Neutrophil (primary cell): ENCODE measurements at regions not wholly inside any gene's neighbourhood (a gene's known extent, or its start where the extent isn't known, plus 50 kb on each side); places are given as distances from the start of the nearest gene placed in this dataset.

Experiments used
- H3K27ac ChIP-seq: fragments of 200-600 bp; sonication (generic); 2 replicates; pipeline ENCODE4 v1.5.1; 2016; ENCODE audit warnings: mild to moderate bottlenecking, moderate library complexity
- H3K27me3 ChIP-seq: fragments of 200-600 bp; sonication (generic); 2 replicates; pipeline ENCODE4 v1.6.0; 2016; ENCODE audit warnings: mild to moderate bottlenecking
- H3K36me3 ChIP-seq: fragments of 200-600 bp; sonication (generic); 2 replicates; pipeline ENCODE4 v1.5.1; 2017
- H3K4me1 ChIP-seq, 2 experiments: fragments of 200-600 bp in 1 of 2; sonication (generic) in 1 of 2; 1 replicate in 1 of 2; 2 replicates in 1 of 2; pipeline versions ENCODE4 v1.5.1 to v1.6.1; 2013 to 2016; ENCODE audit warnings: low read depth in 1 of 2, low read length in 1 of 2, mild to moderate bottlenecking in 1 of 2, moderate library complexity in 1 of 2; ENCODE audit not compliant: control insufficient read depth in 1 of 2, insufficient read depth in 1 of 2
- H3K4me3 ChIP-seq, 2 experiments: fragments of 200-600 bp in 1 of 2; sonication (generic) in 1 of 2; 1 replicate in 1 of 2; 2 replicates in 1 of 2; pipeline ENCODE4 v1.5.1; 2013 to 2016; ENCODE audit warnings: low read depth in 1 of 2, low read length in 1 of 2, mild to moderate bottlenecking in 1 of 2, moderate library complexity in 1 of 2
- H3K9me3 ChIP-seq: fragments of 200-600 bp; sonication (generic); 2 replicates; pipeline ENCODE4 v1.5.1; 2016
- TF ChIP-seq, protein P1 (sequence below): fragments of 200-600 bp; sonication (generic); IDR thresholded peaks from 2 replicates; pipeline ENCODE4 v1.5.1; 2016; ENCODE audit warnings: antibody characterized with exemption

DNA sequence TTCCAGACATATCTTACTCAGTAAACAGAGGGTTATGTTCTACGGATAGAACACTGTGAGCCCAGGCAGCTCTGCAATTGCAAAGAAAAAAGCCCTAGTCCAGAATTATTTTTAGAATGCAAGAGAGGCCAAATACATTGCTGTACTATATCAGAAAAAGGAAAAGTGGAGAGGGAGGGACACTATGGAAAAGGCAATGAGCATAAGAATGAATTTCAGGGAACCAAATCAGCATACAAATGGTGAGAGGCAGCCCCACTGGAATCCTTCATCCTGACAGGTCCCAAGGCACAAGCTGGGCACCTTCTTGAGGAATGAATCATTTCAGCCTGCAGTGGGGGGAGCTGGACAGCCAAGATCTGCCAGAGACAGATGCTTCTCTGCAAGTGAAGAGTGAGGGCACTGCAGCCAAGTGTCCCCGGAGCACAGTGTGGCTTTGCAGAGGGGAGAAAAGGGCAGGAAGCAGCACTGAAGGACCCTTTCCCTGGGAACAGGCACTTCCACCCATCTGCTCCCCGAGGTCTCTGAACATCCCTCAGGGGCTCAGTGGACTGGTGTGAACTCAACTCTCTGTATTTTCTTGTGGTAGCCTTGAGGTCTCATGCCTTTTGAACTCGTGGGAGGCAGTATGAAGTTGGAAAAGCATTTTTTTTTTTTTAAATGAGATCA, 115.6 kb downstream of the XCL2 start:
- Histone ChIP-seq H3K4me1 (no peaks in the 10 kb centered on the region), H3K36me3 (no peaks in the 10 kb centered on the region), H3K27me3 (no peaks in the 10 kb centered on the region), H3K4me3 (no peak overlapping the region), H3K9me3 (no peaks in the 10 kb centered on the region), H3K27ac (no peak overlapping the region)
- TF ChIP-seq, protein P1, sequence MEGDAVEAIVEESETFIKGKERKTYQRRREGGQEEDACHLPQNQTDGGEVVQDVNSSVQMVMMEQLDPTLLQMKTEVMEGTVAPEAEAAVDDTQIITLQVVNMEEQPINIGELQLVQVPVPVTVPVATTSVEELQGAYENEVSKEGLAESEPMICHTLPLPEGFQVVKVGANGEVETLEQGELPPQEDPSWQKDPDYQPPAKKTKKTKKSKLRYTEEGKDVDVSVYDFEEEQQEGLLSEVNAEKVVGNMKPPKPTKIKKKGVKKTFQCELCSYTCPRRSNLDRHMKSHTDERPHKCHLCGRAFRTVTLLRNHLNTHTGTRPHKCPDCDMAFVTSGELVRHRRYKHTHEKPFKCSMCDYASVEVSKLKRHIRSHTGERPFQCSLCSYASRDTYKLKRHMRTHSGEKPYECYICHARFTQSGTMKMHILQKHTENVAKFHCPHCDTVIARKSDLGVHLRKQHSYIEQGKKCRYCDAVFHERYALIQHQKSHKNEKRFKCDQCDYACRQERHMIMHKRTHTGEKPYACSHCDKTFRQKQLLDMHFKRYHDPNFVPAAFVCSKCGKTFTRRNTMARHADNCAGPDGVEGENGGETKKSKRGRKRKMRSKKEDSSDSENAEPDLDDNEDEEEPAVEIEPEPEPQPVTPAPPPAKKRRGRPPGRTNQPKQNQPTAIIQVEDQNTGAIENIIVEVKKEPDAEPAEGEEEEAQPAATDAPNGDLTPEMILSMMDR, result no peak

DNA sequence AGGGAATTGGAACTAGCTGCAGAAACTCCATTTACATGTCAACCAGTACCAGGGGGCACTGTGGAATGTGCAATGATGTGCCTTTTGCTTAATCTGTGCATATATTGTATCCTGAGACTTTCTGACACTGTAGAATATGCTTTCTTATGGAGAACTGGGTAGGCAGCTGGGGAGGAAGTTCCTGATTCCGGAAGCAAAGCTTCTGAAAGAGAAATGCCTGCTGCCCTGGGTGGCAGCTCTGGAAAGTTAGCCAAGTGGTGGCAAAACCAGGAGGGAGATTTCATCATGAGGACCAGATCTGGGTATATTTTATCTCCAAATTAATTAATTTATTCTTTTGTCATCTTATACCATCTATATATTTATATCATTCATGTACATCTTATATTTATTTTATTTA, 116.7 kb downstream of the XCL2 start:
- H3K9me3 ChIP-seq, result no peaks in the 10 kb centered on the region
- no peak overlapping the region for H3K4me3 ChIP-seq
- no peaks in the 10 kb centered on the region for H3K4me1 ChIP-seq
- no peaks in the 10 kb centered on the region for H3K27me3 ChIP-seq
- H3K36me3 ChIP-seq, result no peaks in the 10 kb centered on the region
- TF ChIP-seq, protein P1, result no peak
- no peak overlapping the region for H3K27ac ChIP-seq

DNA sequence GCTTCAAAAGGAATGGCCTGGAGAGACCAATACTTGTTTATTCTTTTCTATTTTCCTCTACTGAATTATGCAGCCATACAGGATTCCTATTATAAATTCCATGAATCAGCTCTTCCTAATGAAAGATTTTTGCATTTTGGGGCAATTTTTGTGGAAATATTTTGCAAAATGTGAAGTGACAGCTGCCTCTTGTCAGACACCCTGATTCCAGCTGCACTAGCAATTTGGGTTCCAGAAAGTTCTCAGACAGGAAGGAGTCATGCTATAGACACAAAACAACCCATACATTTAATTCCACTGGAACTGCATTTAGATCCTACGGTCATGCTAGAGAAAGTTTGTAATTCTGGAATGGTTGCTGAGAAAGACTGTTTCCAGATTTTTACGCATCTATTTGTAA, 119.5 kb downstream of the XCL2 start:
- TF ChIP-seq, protein P1, result no peak
- Histone ChIP-seq H3K4me1 (no peaks in the 10 kb centered on the region), H3K4me3 (no peak overlapping the region), H3K36me3 (no peaks in the 10 kb centered on the region), H3K27ac (no peak overlapping the region), H3K27me3 (no peaks in the 10 kb centered on the region), H3K9me3 (no peaks in the 10 kb centered on the region)

DNA sequence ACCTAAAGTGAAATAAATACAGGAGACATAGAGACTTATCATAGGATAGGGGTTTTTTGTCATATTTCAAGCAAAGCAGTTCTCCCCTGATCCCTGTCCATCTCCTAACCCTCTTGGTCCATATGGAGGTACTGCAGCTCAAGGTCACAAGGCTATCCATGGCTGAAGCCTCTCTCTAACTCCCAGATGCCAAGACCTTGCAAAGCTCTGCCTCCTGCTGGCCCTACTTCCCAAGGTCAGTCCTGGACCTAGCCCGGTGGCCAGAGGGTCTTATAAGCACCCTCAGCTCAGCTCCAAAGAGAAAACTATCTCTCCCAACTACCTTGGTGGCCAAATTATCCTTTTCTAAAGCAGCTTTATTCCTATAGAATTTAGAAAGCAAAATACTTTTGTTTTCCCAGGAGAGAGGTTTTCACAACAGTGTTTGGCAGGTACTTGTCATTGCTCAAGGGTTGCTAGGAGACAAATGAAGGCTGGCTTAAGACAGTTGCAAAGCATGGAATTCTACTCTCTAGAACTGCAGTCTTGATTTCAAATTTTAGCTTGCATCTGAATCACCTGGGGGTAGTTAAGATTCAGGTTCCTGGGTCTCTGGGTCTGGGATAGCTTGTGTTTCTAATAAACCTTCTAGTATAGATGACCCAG, 121.5 kb downstream of the XCL2 start:
- Histone ChIP-seq H3K4me3 (no peak overlapping the region), H3K27me3 (no peaks in the 10 kb centered on the region), H3K4me1 (no peaks in the 10 kb centered on the region), H3K27ac (no peak overlapping the region), H3K9me3 (no peaks in the 10 kb centered on the region), H3K36me3 (no peaks in the 10 kb centered on the region)
- TF ChIP-seq, protein P1, result no peak

DNA sequence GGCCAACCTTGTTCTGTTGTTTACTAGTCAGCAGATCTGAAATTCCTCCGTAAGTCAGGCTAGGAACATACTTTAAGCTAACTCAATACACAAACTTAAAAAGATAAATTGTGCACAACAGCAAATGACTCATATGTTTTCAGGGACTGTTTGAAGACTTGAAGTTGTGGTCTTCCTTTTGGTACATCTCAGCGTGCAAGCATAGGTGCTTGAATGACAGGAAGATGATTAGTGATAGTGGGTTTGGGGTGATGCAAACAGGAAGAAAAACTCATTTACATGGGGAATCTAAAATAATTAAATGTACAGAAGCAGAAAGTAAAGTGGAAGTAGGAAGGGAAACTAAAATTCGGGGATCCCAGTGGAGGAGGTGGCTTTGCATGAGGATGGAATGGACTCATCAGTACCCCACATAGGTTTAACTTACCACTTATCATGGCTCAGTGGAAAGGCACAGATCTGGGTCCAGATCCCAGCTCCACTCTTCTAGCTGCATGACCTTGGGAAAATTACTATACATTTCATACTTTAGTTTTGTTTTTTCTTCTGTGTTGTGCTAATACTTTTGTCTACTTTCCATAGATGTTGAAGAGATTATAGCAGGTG, 122.3 kb downstream of the XCL2 start:
- Histone ChIP-seq H3K4me3 (no peak overlapping the region), H3K4me1 (no peaks in the 10 kb centered on the region), H3K27ac (no peak overlapping the region)

More for the DNA sequence above, 122.3 kb downstream of the XCL2 start:
- H3K27me3 ChIP-seq, result no peaks in the 10 kb centered on the region
- no peaks in the 10 kb centered on the region for H3K9me3 ChIP-seq
- TF ChIP-seq, protein P1, result no peak
- H3K36me3 ChIP-seq, result no peaks in the 10 kb centered on the region
